ENCODE measurements at regions not wholly inside any gene's neighbourhood (a gene's known extent, or its start where the extent isn't known, plus 50 kb on each side); places are given as distances from the start of the nearest gene placed in this dataset.

DNA sequence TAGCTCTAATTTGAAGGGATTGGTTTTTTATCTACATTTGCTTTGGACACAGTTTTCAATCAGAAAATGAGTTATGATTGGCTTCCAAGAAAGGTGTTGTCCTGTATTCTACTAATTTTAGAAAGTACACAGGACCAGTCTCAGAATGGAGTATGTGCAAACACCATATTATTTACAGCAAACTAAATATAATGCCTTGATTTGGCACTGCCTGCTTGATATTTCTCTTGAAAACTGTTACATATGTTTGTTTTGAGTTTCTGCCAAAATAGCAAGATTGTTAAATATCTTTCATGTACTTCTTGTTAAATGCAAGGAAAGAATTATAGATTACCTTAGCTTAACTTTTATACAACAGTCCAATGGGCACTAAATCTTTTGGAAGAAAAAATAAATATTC is 694.9 kb downstream of the KCNJ3 start:
- no peaks in the 10 kb centered on the region for H4K20me1 ChIP-seq (ENCODE audit: insufficient read depth, low read length, poor library complexity, severe bottlenecking)
- no peak overlapping the region for H3K9ac ChIP-seq (ENCODE audit: low read depth, low read length, poor library complexity, severe bottlenecking)
- TF ChIP-seq EZH2phosphoT487 (IDR thresholded peaks at IDR 0.05; ENCODE audit: borderline replicate concordance): no peak
- TF ChIP-seq, protein P1, sequence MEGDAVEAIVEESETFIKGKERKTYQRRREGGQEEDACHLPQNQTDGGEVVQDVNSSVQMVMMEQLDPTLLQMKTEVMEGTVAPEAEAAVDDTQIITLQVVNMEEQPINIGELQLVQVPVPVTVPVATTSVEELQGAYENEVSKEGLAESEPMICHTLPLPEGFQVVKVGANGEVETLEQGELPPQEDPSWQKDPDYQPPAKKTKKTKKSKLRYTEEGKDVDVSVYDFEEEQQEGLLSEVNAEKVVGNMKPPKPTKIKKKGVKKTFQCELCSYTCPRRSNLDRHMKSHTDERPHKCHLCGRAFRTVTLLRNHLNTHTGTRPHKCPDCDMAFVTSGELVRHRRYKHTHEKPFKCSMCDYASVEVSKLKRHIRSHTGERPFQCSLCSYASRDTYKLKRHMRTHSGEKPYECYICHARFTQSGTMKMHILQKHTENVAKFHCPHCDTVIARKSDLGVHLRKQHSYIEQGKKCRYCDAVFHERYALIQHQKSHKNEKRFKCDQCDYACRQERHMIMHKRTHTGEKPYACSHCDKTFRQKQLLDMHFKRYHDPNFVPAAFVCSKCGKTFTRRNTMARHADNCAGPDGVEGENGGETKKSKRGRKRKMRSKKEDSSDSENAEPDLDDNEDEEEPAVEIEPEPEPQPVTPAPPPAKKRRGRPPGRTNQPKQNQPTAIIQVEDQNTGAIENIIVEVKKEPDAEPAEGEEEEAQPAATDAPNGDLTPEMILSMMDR (conservative IDR thresholded peaks at IDR 0.05; ENCODE audit: low read length): no peak
- no peak overlapping the region for H2AFZ ChIP-seq (ENCODE audit: low read length)
- no peaks in the 10 kb centered on the region for H3K9me3 ChIP-seq (ENCODE audit: insufficient read depth, low read depth, low read length)
- H3K27me3 ChIP-seq (ENCODE audit: insufficient read depth, low read length, poor library complexity, severe bottlenecking): no peaks in the 10 kb centered on the region
- H3K79me2 ChIP-seq (ENCODE audit: insufficient read depth, low read length): no peaks in the 10 kb centered on the region
- peaks cover 39% of the 10 kb centered on the region for H3K4me1 ChIP-seq (ENCODE audit: insufficient read depth, low read length, poor library complexity, severe bottlenecking)
- peaks cover 8% of the 10 kb centered on the region for H3F3A ChIP-seq (ENCODE audit: low read depth)
- H3K36me3 ChIP-seq (ENCODE audit: insufficient read depth, low read length): no peaks in the 10 kb centered on the region
- H3K4me2 ChIP-seq (ENCODE audit: low read depth, low read length, poor library complexity, severe bottlenecking): no peak overlapping the region
- no peaks in the 10 kb centered on the region for H3K9me2 ChIP-seq (replicated peaks; ENCODE audit: low read depth, low read length)
- H3K4me3 ChIP-seq (ENCODE audit: low read length, poor library complexity, severe bottlenecking): no peak overlapping the region

DNA sequence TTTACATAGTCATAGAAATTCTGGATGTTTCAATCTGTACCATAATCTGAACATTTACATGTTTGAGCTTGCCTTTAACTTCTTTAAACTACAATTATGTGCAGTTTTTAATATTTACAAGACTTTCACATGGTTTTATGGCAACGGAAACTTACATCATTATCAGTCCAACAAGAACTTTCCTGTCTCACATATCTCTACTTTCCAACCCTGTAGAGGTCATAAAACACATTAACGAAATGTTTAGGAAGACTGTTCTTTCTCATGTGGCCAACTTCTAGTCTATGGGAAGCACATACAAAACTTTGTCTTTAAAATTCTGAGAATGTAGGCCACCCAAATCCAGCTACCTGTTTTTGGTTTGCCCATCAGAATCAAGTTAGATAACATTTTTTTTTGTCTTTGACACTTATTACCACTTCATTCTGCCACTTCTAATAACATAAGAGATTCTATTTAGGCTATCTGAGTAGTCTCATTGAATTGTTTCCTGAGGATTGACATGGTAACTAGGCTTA is 693.2 kb downstream of the KCNJ3 start:
- no peaks in the 10 kb centered on the region for H3K36me3 ChIP-seq (ENCODE audit: insufficient read depth, low read length)
- H3K79me2 ChIP-seq (ENCODE audit: insufficient read depth, low read length): no peaks in the 10 kb centered on the region
- H3K4me2 ChIP-seq (ENCODE audit: low read depth, low read length, poor library complexity, severe bottlenecking): peak overlapping the region; percentile 59
- peaks cover 39% of the 10 kb centered on the region for H3K4me1 ChIP-seq (ENCODE audit: insufficient read depth, low read length, poor library complexity, severe bottlenecking)
- H2AFZ ChIP-seq (ENCODE audit: low read length): no peak overlapping the region
- no peaks in the 10 kb centered on the region for H3K9me2 ChIP-seq (replicated peaks; ENCODE audit: low read depth, low read length)
- H3K9me3 ChIP-seq (ENCODE audit: insufficient read depth, low read depth, low read length): no peaks in the 10 kb centered on the region
- H4K20me1 ChIP-seq (ENCODE audit: insufficient read depth, low read length, poor library complexity, severe bottlenecking): no peaks in the 10 kb centered on the region
- no peaks in the 10 kb centered on the region for H3K27me3 ChIP-seq (ENCODE audit: insufficient read depth, low read length, poor library complexity, severe bottlenecking)
- H3K9ac ChIP-seq (ENCODE audit: low read depth, low read length, poor library complexity, severe bottlenecking): peak overlapping the region; percentile 60
- peak overlapping the region; percentile 31 for H3K4me3 ChIP-seq (ENCODE audit: low read length, poor library complexity, severe bottlenecking)
- H3F3A ChIP-seq (ENCODE audit: low read depth): peaks cover 8% of the 10 kb centered on the region
- TF ChIP-seq, protein P1 (conservative IDR thresholded peaks at IDR 0.05; ENCODE audit: low read length): no peak
- TF ChIP-seq EZH2phosphoT487 (IDR thresholded peaks at IDR 0.05; ENCODE audit: borderline replicate concordance): no peak

DNA sequence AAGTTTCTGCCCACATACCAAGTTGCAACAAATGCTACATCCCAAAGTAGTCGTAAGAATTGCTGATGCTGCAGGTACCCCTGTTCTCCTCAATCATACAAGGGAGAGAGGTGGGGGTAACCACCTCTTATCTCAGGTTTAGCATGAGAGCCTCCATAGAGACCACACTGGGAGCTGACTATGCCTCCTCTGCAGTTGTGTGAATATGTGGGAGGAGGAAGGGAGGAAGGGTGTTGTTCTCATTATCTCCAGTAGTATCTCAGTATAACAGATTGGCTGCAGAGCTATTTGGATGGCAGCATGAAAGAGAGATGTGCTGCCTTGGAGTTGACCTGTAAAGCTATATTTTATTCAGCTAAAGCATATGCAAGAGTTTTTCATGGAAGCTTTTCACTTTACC is 690.7 kb downstream of the KCNJ3 start:
- H3K4me2 ChIP-seq (ENCODE audit: low read depth, low read length, poor library complexity, severe bottlenecking): no peak overlapping the region
- H3K9me3 ChIP-seq (ENCODE audit: insufficient read depth, low read depth, low read length): no peaks in the 10 kb centered on the region
- TF ChIP-seq EZH2phosphoT487 (IDR thresholded peaks at IDR 0.05; ENCODE audit: borderline replicate concordance): no peak
- TF ChIP-seq, protein P1 (conservative IDR thresholded peaks at IDR 0.05; ENCODE audit: low read length): no peak
- no peak overlapping the region for H2AFZ ChIP-seq (ENCODE audit: low read length)
- H3K79me2 ChIP-seq (ENCODE audit: insufficient read depth, low read length): no peaks in the 10 kb centered on the region
- no peaks in the 10 kb centered on the region for H3K36me3 ChIP-seq (ENCODE audit: insufficient read depth, low read length)
- no peak overlapping the region for H3K4me3 ChIP-seq (ENCODE audit: low read length, poor library complexity, severe bottlenecking)
- peaks cover 8% of the 10 kb centered on the region for H3F3A ChIP-seq (ENCODE audit: low read depth)
- no peak overlapping the region for H3K9ac ChIP-seq (ENCODE audit: low read depth, low read length, poor library complexity, severe bottlenecking)
- no peaks in the 10 kb centered on the region for H3K27me3 ChIP-seq (ENCODE audit: insufficient read depth, low read length, poor library complexity, severe bottlenecking)
- no peaks in the 10 kb centered on the region for H4K20me1 ChIP-seq (ENCODE audit: insufficient read depth, low read length, poor library complexity, severe bottlenecking)
- H3K4me1 ChIP-seq (ENCODE audit: insufficient read depth, low read length, poor library complexity, severe bottlenecking): peaks cover 39% of the 10 kb centered on the region
- H3K9me2 ChIP-seq (replicated peaks; ENCODE audit: low read depth, low read length): no peaks in the 10 kb centered on the region
